H1 (cell line): ENCODE measurements at regions not wholly inside any gene's neighbourhood (a gene's known extent, or its start where the extent isn't known, plus 50 kb on each side); places are given as distances from the start of the nearest gene placed in this dataset.

Source experiments
- CTCF ChIA-PET: fragments of 300-600 bp; sonication (Branson Sonifier 250); formaldehyde crosslinking; loops from one replicate; lab custom pipeline; 2021; ENCODE audit not compliant: partially characterized antibody; lab: Charles Lee
- POLR2A ChIA-PET: fragments of 300-600 bp; sonication (Branson Sonifier 250); formaldehyde crosslinking; loops from one replicate; lab custom pipeline; 2021; ENCODE audit warnings: inconsistent platforms; ENCODE audit not compliant: partially characterized antibody; lab: Charles Lee
- DNase-seq, 2 experiments: peaks; one replicate each; pipeline versions ENCODE4 v3.0.0 to v3.0.0-alpha.2; 2010 to 2022; ENCODE audit warnings: low spot score in 2 of 2, low read depth in 1 of 2, mixed read lengths in 1 of 2
- FAIRE-seq: peaks from 2 replicates; lab custom pipeline; 2011; peaks lifted over from hg19 to GRCh38; lab: Jason Lieb, UNC
- H2AFZ ChIP-seq: 2 replicates; pipeline ENCODE4 v1.8.1; 2012; ENCODE audit warnings: low read length, inconsistent platforms
- H2AK5ac ChIP-seq: 2 replicates; pipeline ENCODE4 v1.6.1; 2013; ENCODE audit warnings: low read depth, low read length
- H2BK120ac ChIP-seq: replicated peaks from 2 replicates; pipeline ENCODE3; 2013; ENCODE audit warnings: low read depth, low read length, inconsistent platforms
- H2BK12ac ChIP-seq: 2 replicates; pipeline ENCODE4 v1.6.1; 2013; ENCODE audit warnings: low read depth, low read length
- H2BK15ac ChIP-seq: 2 replicates; pipeline ENCODE4 v1.6.1; 2013; ENCODE audit warnings: low read length
- H2BK20ac ChIP-seq: 2 replicates; pipeline ENCODE4 v1.6.1; 2013; ENCODE audit warnings: low read length
- H2BK5ac ChIP-seq: 2 replicates; pipeline ENCODE4 v1.6.1; 2013; ENCODE audit warnings: low read depth, low read length
- H3K14ac ChIP-seq: 2 replicates; pipeline ENCODE4 v1.6.1; 2013; ENCODE audit warnings: inconsistent platforms; ENCODE audit not compliant: insufficient read length
- H3K18ac ChIP-seq: 2 replicates; pipeline ENCODE4 v1.6.1; 2013; ENCODE audit warnings: low read length; ENCODE audit errors: extremely low read depth
- H3K23ac ChIP-seq: 2 replicates; pipeline ENCODE4 v1.6.1; 2013; ENCODE audit warnings: inconsistent platforms; ENCODE audit not compliant: insufficient read length
- H3K23me2 ChIP-seq: 2 replicates; pipeline ENCODE4 v1.6.1; 2013; ENCODE audit warnings: low read depth, low read length
- H3K27ac ChIP-seq: 2 replicates; pipeline ENCODE4 v1.6.1; 2011; ENCODE audit warnings: low read depth, low read length, inconsistent platforms
- H3K27me3 ChIP-seq, 4 experiments: replicated peaks in 1 of 4; 1 replicate in 1 of 4; 2 replicates in 3 of 4; pipeline versions ENCODE4 v1.6.1 to v1.8.1; 2011 to 2013; ENCODE audit warnings: low read length in 3 of 4, mild to moderate bottlenecking in 3 of 4, inconsistent platforms in 2 of 4, mixed read lengths in 2 of 4, moderate library complexity in 1 of 4; ENCODE audit not compliant: control insufficient read depth in 3 of 4, insufficient read depth in 3 of 4; ENCODE audit errors: extremely low read depth in 1 of 4
- H3K36me3 ChIP-seq, 4 experiments: 2 replicates each; pipeline versions ENCODE4 v1.6.1 to v1.8.1; 2011 to 2013; ENCODE audit warnings: mild to moderate bottlenecking in 4 of 4, low read length in 3 of 4, moderate library complexity in 2 of 4, control low read depth in 1 of 4, inconsistent platforms in 1 of 4; ENCODE audit not compliant: insufficient read depth in 4 of 4, control insufficient read depth in 2 of 4
- H3K4ac ChIP-seq: replicated peaks from 2 replicates; pipeline ENCODE3; 2013; ENCODE audit warnings: low read length, low read depth, mixed read lengths, inconsistent platforms; ENCODE audit not compliant: insufficient read length
- H3K4me1 ChIP-seq, 4 experiments: replicated peaks in 1 of 4; 1 replicate in 1 of 4; 2 replicates in 3 of 4; pipeline versions ENCODE4 v1.6.1 to v1.8.1; 2011 to 2013; ENCODE audit warnings: low read length in 3 of 4, inconsistent platforms in 2 of 4, mixed read lengths in 1 of 4; ENCODE audit not compliant: insufficient read depth in 4 of 4, control insufficient read depth in 3 of 4
- H3K4me2 ChIP-seq, 2 experiments: 2 replicates each; pipeline versions ENCODE4 v1.6.1 to v1.8.1; 2011 to 2013; ENCODE audit warnings: low read depth in 2 of 2, low read length in 2 of 2, control low read depth in 1 of 2, inconsistent platforms in 1 of 2, mild to moderate bottlenecking in 1 of 2; ENCODE audit not compliant: insufficient read depth in 1 of 2
- H3K4me3 ChIP-seq, 4 experiments: fragments of 200-600, 300-600 bp in 1 of 4; sonication (generic), shearing (Covaris generic), sonication (Bioruptor Twin) in 1 of 4; 2 replicates each; pipeline versions ENCODE4 v1.5.1 to v1.8.1; 2011 to 2016; ENCODE audit warnings: low read length in 4 of 4, low read depth in 3 of 4, control low read depth in 2 of 4, inconsistent platforms in 2 of 4, mild to moderate bottlenecking in 2 of 4, mixed read lengths in 1 of 4, moderate library complexity in 1 of 4; ENCODE audit not compliant: insufficient read depth in 2 of 4; ENCODE audit errors: extremely low read depth in 1 of 4
- H3K56ac ChIP-seq: replicated peaks from 2 replicates; pipeline ENCODE3; 2013; ENCODE audit warnings: low read depth, mild to moderate bottlenecking, mixed read lengths, low read length, inconsistent platforms; ENCODE audit not compliant: insufficient read length
- H3K79me1 ChIP-seq: 2 replicates; pipeline ENCODE4 v1.6.1; 2013; ENCODE audit warnings: low read depth, low read length, control low read depth
- H3K79me2 ChIP-seq, 2 experiments: 2 replicates each; pipeline versions ENCODE4 v1.6.1 to v1.8.1; 2012 to 2013; ENCODE audit warnings: low read length in 2 of 2, mild to moderate bottlenecking in 2 of 2, inconsistent platforms in 1 of 2; ENCODE audit not compliant: insufficient read depth in 2 of 2, control insufficient read depth in 1 of 2
- H3K9ac ChIP-seq, 4 experiments: replicated peaks in 1 of 4; 1 replicate in 1 of 4; 2 replicates in 3 of 4; pipeline versions ENCODE4 v1.6.1 to v1.8.1; 2011 to 2013; ENCODE audit warnings: low read depth in 3 of 4, low read length in 3 of 4, control low read depth in 2 of 4, mild to moderate bottlenecking in 2 of 4, moderate library complexity in 2 of 4, inconsistent platforms in 1 of 4; ENCODE audit errors: extremely low read depth in 1 of 4
- H3K9me3 ChIP-seq, 2 experiments: 2 replicates each; pipeline versions ENCODE4 v1.6.1 to v1.8.1; 2012 to 2013; ENCODE audit warnings: mild to moderate bottlenecking in 2 of 2, moderate library complexity in 2 of 2, control low read depth in 1 of 2, inconsistent platforms in 1 of 2, low read depth in 1 of 2, low read length in 1 of 2, mixed read lengths in 1 of 2; ENCODE audit not compliant: insufficient read depth in 2 of 2
- H4K20me1 ChIP-seq, 2 experiments: replicated peaks in 1 of 2; 2 replicates each; pipeline versions ENCODE3 to v1.8.1; 2011 to 2013; ENCODE audit warnings: inconsistent platforms in 2 of 2, low read length in 2 of 2, mild to moderate bottlenecking in 1 of 2; ENCODE audit not compliant: insufficient read depth in 2 of 2, control insufficient read depth in 1 of 2
- H4K5ac ChIP-seq: 2 replicates; pipeline ENCODE4 v1.6.1; 2013; ENCODE audit warnings: low read length, low read depth, mixed read lengths, inconsistent platforms; ENCODE audit not compliant: insufficient read length
- H4K8ac ChIP-seq: 2 replicates; pipeline ENCODE4 v1.8.0; 2013; ENCODE audit warnings: mild to moderate bottlenecking, moderate library complexity, low read length, inconsistent platforms; ENCODE audit not compliant: insufficient read depth; ENCODE audit errors: extremely low read depth
- H4K91ac ChIP-seq: replicated peaks from 2 replicates; pipeline ENCODE3; 2013; ENCODE audit warnings: low read length, mixed read lengths, inconsistent platforms; ENCODE audit not compliant: insufficient read length
- JUND ChIP-seq: IDR thresholded peaks from 2 replicates; pipeline ENCODE4 v1.6.1; 2011; ENCODE audit warnings: mild to moderate bottlenecking, improper control_type of control experiment, low read length
- WGBS, 2 experiments: shearing (Covaris generic) in 1 of 2; methylation state at CpG; one replicate each; pipeline versions ENCODE4 v1.1.6 to v1.1.7; 2013 to 2015; ENCODE audit warnings: low lambda C conversion rate in 2 of 2, mixed read lengths in 2 of 2, inconsistent platforms in 1 of 2, low coverage in 1 of 2, missing lambda C conversion rate in 1 of 2; ENCODE audit not compliant: insufficient replicate concordance in 2 of 2, insufficient coverage in 1 of 2, insufficient read length in 1 of 2; ENCODE audit errors: extremely low coverage in 1 of 2, missing lambda C conversion rate in 1 of 2; 5-methylcytosine and 5-hydroxymethylcytosine counted together

DNA sequence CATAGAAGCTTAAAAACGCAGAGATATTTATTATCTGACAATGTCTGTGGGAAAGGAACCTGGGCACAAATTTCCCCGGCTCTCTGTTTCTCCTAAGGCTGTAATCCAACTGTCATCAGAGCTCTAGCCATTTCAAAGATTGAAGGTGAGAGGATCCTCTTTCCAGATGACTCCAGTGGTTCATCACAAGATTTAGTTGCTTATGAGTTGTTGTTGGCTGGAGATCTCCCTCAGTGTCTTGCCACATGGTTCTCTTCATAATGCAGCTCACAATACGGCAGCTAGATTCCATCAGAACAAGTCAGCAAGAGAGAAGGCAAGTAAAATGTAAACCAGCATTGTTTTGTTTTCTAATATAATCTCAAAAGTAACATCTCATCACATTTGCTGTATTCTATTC is 369.4 kb downstream of the GASK1B start:
- CTCF ChIA-PET = interaction anchor here (0.9 to 1.5 kb wide), 2 partner anchors 11 to 21 kb away, joined by 3 read pairs; no protein-coding TSS in a partner anchor
- Histone ChIP-seq H3K4ac (no peak overlapping the region), H2BK12ac (no peak overlapping the region), H4K8ac (no peak overlapping the region), H3K9me3 (no peaks in the 10 kb centered on the region), H2BK120ac (no peak overlapping the region), H2BK15ac (no peak overlapping the region), H2AK5ac (no peak overlapping the region), H3K27me3 (no peaks in the 10 kb centered on the region), H3K18ac (no peak overlapping the region), H3K14ac (no peak overlapping the region), H3K4me1 (no peaks in the 10 kb centered on the region), H3K36me3 (no peaks in the 10 kb centered on the region), H2AFZ (no peak overlapping the region), H3K4me2 (no peak overlapping the region), H3K23ac (no peak overlapping the region), H3K79me2 (no peaks in the 10 kb centered on the region), H3K79me1 (no peaks in the 10 kb centered on the region), H2BK5ac (no peak overlapping the region), H3K23me2 (no peaks in the 10 kb centered on the region), H3K27ac (no peak overlapping the region), H3K4me3 (no peak overlapping the region), H4K5ac (no peak overlapping the region), H4K91ac (no peak overlapping the region), H3K56ac (no peak overlapping the region), H4K20me1 (no peaks in the 10 kb centered on the region), H2BK20ac (no peak overlapping the region), H3K9ac (no peak overlapping the region)
- POLR2A ChIA-PET = no interaction called here
- no peak for DNase-seq
- no peak for FAIRE-seq
- 87% methylated on average over 3 of the region's 3 CpGs; no CpG with 5 or more reads in 1 of the 2 experiments for WGBS, 2 experiments
- TF ChIP-seq JUND = no peak
